ENCODE measurements at regions not wholly inside any gene's neighbourhood (a gene's known extent, or its start where the extent isn't known, plus 50 kb on each side); places are given as distances from the start of the nearest gene placed in this dataset.

DNA sequence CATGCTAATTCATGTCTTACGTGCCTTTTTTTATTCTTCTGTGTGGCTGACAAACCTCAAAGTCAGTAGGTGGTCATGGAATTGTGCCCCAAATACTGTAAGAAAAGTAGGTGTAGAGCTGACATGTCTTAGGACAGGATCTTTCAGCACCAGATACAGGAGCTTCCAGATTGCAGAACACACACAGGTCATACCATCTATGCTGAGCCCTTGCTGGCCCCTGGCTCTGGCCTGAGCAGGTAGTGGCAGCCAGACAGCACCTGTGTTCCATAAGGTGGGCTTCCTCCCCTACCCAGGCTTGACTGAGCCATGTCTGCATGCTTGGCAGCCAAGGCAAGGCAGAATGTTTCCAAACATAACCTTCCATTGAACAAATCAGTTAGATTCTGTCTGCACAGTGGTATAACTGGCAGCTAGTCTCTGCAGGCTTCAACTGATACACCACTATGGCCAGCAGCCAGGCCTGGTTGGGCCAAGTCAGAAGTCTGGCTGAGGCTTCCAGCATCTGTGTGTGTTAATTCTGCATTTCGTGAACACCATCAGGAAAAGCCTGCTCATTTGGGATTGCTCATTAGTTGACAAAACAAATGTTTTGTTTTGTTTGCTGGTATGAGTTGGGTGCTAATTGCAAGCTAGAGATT, 366.5 kb downstream of the FOXA2 start:
- Histone ChIP-seq H3K4me2 (ENCODE audit: low read length) (no peak overlapping the region), H3K27ac (ENCODE audit: low read depth, low read length) (no peak overlapping the region), H4K20me1 (ENCODE audit: control insufficient read depth, insufficient read depth, low read depth, low read length) (no peaks in the 10 kb centered on the region), H3K9me2 (replicated peaks; ENCODE audit: control insufficient read depth, low read length) (no peaks in the 10 kb centered on the region), H3F3A (ENCODE audit: control insufficient read depth, insufficient read depth) (no peaks in the 10 kb centered on the region), H3K4me1 (ENCODE audit: control insufficient read depth, low read length) (no peaks in the 10 kb centered on the region), H3K36me3 (ENCODE audit: control insufficient read depth, low read length) (no peaks in the 10 kb centered on the region), H3K9me3 (ENCODE audit: control insufficient read depth, insufficient read depth, low read length) (no peaks in the 10 kb centered on the region), H3K27me3 (ENCODE audit: control insufficient read depth, low read length) (no peaks in the 10 kb centered on the region), H3K4me3 (ENCODE audit: low read length) (no peak overlapping the region), H3K79me2 (ENCODE audit: control insufficient read depth, low read length) (no peaks in the 10 kb centered on the region)
- TF ChIP-seq, protein P1, sequence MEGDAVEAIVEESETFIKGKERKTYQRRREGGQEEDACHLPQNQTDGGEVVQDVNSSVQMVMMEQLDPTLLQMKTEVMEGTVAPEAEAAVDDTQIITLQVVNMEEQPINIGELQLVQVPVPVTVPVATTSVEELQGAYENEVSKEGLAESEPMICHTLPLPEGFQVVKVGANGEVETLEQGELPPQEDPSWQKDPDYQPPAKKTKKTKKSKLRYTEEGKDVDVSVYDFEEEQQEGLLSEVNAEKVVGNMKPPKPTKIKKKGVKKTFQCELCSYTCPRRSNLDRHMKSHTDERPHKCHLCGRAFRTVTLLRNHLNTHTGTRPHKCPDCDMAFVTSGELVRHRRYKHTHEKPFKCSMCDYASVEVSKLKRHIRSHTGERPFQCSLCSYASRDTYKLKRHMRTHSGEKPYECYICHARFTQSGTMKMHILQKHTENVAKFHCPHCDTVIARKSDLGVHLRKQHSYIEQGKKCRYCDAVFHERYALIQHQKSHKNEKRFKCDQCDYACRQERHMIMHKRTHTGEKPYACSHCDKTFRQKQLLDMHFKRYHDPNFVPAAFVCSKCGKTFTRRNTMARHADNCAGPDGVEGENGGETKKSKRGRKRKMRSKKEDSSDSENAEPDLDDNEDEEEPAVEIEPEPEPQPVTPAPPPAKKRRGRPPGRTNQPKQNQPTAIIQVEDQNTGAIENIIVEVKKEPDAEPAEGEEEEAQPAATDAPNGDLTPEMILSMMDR (IDR thresholded peaks at IDR 0.05; ENCODE audit: low read depth, low read length, poor library complexity, severe bottlenecking), result no peak
- TF ChIP-seq EZH2phosphoT487 (IDR thresholded peaks at IDR 0.05; ENCODE audit: borderline replicate concordance, low read length), result no peak

DNA sequence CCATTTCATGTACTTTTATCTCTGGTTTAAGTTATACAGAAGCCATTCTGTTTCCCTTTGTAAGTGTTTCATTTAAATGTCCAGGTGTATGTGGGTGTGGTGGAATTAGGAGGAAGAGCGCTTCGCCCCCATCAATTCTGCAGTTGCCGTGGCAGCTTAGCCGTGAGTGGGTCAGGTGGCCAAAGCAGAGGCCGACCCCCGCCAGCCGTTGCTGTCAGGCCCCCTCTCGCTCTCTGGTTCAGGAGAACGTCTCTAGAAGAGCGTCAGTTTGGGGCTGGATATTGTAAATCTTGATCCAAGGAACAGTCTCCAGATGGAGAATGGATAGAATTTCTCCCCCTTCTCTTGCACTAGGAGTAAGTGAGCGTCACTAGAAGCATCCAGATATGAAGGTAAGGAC, 367.4 kb downstream of the FOXA2 start:
- Histone ChIP-seq H3K36me3 (ENCODE audit: control insufficient read depth, low read length) (no peaks in the 10 kb centered on the region), H3K9me3 (ENCODE audit: control insufficient read depth, insufficient read depth, low read length) (no peaks in the 10 kb centered on the region), H3K27ac (ENCODE audit: low read depth, low read length) (no peak overlapping the region), H4K20me1 (ENCODE audit: control insufficient read depth, insufficient read depth, low read depth, low read length) (no peaks in the 10 kb centered on the region), H3F3A (ENCODE audit: control insufficient read depth, insufficient read depth) (no peaks in the 10 kb centered on the region), H3K4me3 (ENCODE audit: low read length) (no peak overlapping the region), H3K27me3 (ENCODE audit: control insufficient read depth, low read length) (no peaks in the 10 kb centered on the region), H3K9me2 (replicated peaks; ENCODE audit: control insufficient read depth, low read length) (no peaks in the 10 kb centered on the region), H3K4me2 (ENCODE audit: low read length) (no peak overlapping the region), H3K4me1 (ENCODE audit: control insufficient read depth, low read length) (no peaks in the 10 kb centered on the region), H3K79me2 (ENCODE audit: control insufficient read depth, low read length) (no peaks in the 10 kb centered on the region)
- no peak for TF ChIP-seq EZH2phosphoT487 (IDR thresholded peaks at IDR 0.05; ENCODE audit: borderline replicate concordance, low read length)
- TF ChIP-seq, protein P1 (IDR thresholded peaks at IDR 0.05; ENCODE audit: low read depth, low read length, poor library complexity, severe bottlenecking), result no peak

DNA sequence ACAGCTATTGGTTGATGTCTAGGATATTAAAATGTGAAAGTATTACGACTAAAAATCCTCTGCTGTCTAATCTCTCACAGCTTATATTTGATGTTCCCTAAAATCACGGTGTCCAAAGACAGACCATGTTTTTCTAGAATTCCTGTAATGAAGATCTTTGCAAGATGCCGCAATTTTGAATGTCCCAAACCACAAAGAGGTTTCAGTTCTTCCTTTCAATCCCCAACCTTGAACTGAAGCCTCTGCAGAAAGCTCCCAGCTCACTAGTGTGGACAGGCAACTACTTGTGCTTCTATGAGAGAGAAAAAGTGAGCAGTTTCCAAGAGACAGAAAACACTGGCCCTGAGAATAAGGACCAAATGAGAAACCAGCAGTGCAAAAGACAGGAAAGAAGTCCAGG, 370.1 kb downstream of the FOXA2 start:
- no peaks in the 10 kb centered on the region for H3K4me1 ChIP-seq (ENCODE audit: control insufficient read depth, low read length)
- H3K4me2 ChIP-seq (ENCODE audit: low read length), result no peak overlapping the region
- no peaks in the 10 kb centered on the region for H3K9me3 ChIP-seq (ENCODE audit: control insufficient read depth, insufficient read depth, low read length)
- no peaks in the 10 kb centered on the region for H3K27me3 ChIP-seq (ENCODE audit: control insufficient read depth, low read length)
- H3K36me3 ChIP-seq (ENCODE audit: control insufficient read depth, low read length), result no peaks in the 10 kb centered on the region
- no peaks in the 10 kb centered on the region for H3K9me2 ChIP-seq (replicated peaks; ENCODE audit: control insufficient read depth, low read length)
- no peaks in the 10 kb centered on the region for H3K79me2 ChIP-seq (ENCODE audit: control insufficient read depth, low read length)
- H3K4me3 ChIP-seq (ENCODE audit: low read length), result no peak overlapping the region
- no peaks in the 10 kb centered on the region for H3F3A ChIP-seq (ENCODE audit: control insufficient read depth, insufficient read depth)
- H4K20me1 ChIP-seq (ENCODE audit: control insufficient read depth, insufficient read depth, low read depth, low read length), result no peaks in the 10 kb centered on the region
- H3K27ac ChIP-seq (ENCODE audit: low read depth, low read length), result no peak overlapping the region
- no peak for TF ChIP-seq EZH2phosphoT487 (IDR thresholded peaks at IDR 0.05; ENCODE audit: borderline replicate concordance, low read length)
- TF ChIP-seq, protein P1 (IDR thresholded peaks at IDR 0.05; ENCODE audit: low read depth, low read length, poor library complexity, severe bottlenecking), result no peak

Data from DOHH2 (cell line).